Activated naive CD8-positive, alpha-beta T cell treated with anti-CD3 and anti-CD28 coated beads, Interleukin-2, amount 50 U/mL, for 24 hours (primary cell): ENCODE measurements at regions not wholly inside any gene's neighbourhood (a gene's known extent, or its start where the extent isn't known, plus 50 kb on each side); places are given as distances from the start of the nearest gene placed in this dataset.

Experiments
- ATAC-seq: fragments of 150-1000 bp; cut with Tn5 transposase; one replicate; pipeline ENCODE4 v1.10.0; 2021
- DNase-seq: peaks from one replicate; pipeline ENCODE4 v3.0.0; 2021
- H3K27ac Mint-ChIP-seq: one replicate; pipeline ENCODE4 v1.8.0; 2021; ENCODE audit warnings: mild to moderate bottlenecking, mixed read lengths
- H3K27me3 Mint-ChIP-seq: one replicate; pipeline ENCODE4 v1.8.0; 2021; ENCODE audit warnings: mixed read lengths
- H3K36me3 Mint-ChIP-seq: one replicate; pipeline ENCODE4 v1.8.0; 2021; ENCODE audit warnings: low read depth, mixed read lengths
- H3K4me1 Mint-ChIP-seq: one replicate; pipeline ENCODE4 v1.8.0; 2021; ENCODE audit warnings: mixed read lengths
- H3K4me3 Mint-ChIP-seq: one replicate; pipeline ENCODE4 v1.8.0; 2021; ENCODE audit warnings: mild to moderate bottlenecking, moderate library complexity, mixed read lengths
- H3K9me3 Mint-ChIP-seq: one replicate; pipeline ENCODE4 v1.8.0; 2021; ENCODE audit warnings: mixed read lengths

DNA sequence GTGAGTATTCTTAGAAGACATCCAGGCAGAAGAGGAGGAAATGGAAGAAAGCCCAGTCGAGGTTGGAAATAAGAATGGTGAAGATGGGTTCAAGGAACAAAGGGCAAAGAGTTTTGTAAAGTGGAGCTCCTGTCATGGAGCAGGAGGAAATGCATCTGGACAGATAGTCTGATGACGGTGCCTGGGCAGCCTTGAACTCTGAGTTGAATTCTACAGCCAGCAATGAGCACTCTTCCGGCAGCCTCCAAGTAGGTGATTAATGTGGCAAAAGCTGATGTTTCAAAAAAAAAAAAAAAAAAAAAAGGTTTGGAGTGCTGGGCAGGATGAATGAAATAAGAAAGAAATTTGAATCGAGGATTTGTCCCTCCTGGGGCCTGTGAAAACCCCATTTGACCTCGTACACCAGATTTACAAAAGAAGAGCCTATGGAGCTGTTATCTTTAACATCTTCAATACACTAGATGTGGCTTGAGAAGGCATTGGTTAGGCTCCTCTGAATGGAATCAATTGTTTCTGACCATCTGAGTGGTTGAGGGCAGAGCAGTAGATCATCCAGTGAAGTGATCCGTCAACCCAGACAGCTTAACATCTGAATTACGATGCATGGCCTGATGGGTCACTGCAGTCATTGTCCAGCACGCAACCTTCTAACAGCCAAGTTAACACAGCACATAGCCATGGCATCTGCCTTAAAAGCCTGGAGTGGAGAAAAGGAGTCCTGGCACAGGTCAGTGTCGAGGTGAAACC is 449.7 kb downstream of the TXNL1 start:
- ATAC-seq (no peak), DNase-seq (no peak)
- Mint-ChIP-seq H3K27me3 (no peaks in the 10 kb centered on the region), H3K4me1 (no peaks in the 10 kb centered on the region), H3K9me3 (peaks cover 9% of the 10 kb centered on the region), H3K27ac (no peak overlapping the region), H3K36me3 (no peaks in the 10 kb centered on the region), H3K4me3 (no peak overlapping the region)

DNA sequence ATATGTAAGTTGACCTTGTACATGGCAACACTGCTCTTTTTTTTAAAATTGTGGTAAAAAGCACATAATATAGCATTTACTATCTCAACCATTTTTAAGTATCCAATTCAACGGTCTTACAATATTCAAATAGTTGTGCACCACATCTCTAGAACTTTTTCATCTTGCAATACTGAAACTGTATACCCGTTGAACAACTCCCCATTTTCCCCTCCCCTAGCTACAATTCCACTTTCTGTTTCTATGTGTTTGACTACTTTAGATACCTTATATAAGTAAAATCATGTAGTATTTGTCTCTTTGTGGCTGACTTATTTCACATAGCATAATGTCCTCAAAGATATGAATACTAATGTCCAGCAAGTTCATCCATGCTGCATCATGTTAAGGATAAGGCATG is 452.1 kb downstream of the TXNL1 start:
- H3K9me3 Mint-ChIP-seq, result peaks cover 9% of the 10 kb centered on the region
- DNase-seq (no peak), ATAC-seq (no peak)
- no peaks in the 10 kb centered on the region for H3K36me3 Mint-ChIP-seq
- H3K27ac Mint-ChIP-seq, result no peak overlapping the region
- H3K4me1 Mint-ChIP-seq, result no peaks in the 10 kb centered on the region
- H3K27me3 Mint-ChIP-seq, result no peaks in the 10 kb centered on the region
- no peak overlapping the region for H3K4me3 Mint-ChIP-seq

DNA sequence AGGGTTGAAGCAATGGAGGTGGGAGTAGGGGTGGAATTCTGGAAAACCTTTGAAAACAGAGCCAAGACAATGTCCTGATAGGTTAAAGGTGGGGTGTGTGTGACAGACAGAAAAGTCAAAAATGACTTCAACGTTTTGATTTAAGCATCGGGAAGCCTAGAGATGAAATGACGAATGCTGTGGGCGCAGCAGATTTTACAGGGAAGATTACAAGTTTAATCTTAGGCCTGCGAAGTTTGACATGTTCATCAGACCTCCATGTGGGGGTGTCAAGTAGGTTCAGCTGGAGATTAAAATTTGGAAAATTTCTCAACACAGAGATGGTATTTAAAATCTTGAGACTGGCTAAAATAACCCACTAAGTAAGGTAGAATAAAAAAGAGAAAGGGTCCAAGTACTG is 453.3 kb downstream of the TXNL1 start:
- Mint-ChIP-seq H3K4me1 (no peaks in the 10 kb centered on the region), H3K9me3 (peaks cover 9% of the 10 kb centered on the region), H3K27me3 (no peaks in the 10 kb centered on the region), H3K4me3 (no peak overlapping the region), H3K27ac (no peak overlapping the region), H3K36me3 (no peaks in the 10 kb centered on the region)
- no peak for ATAC-seq
- no peak for DNase-seq

DNA sequence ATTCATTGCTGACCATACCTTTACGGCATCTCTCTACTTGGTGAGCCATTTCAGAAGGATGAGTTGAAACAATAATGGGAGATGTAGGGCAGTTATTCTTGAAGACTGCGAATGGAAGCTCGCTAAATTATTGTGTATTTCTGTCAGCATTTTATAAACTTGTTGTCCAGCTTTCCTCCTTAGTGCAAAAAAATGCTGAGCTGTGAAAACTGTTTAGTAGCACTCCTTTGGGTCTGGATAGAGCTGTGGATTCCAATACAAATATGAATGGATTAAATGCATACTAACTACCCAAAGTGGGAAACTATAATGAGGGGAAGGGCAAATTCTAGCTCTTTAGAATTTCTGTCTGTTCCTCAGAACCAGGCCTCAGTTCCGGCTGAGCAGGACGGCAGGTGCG is 461.6 kb downstream of the TXNL1 start:
- no peaks in the 10 kb centered on the region for H3K9me3 Mint-ChIP-seq
- H3K36me3 Mint-ChIP-seq, result no peaks in the 10 kb centered on the region

DNA sequence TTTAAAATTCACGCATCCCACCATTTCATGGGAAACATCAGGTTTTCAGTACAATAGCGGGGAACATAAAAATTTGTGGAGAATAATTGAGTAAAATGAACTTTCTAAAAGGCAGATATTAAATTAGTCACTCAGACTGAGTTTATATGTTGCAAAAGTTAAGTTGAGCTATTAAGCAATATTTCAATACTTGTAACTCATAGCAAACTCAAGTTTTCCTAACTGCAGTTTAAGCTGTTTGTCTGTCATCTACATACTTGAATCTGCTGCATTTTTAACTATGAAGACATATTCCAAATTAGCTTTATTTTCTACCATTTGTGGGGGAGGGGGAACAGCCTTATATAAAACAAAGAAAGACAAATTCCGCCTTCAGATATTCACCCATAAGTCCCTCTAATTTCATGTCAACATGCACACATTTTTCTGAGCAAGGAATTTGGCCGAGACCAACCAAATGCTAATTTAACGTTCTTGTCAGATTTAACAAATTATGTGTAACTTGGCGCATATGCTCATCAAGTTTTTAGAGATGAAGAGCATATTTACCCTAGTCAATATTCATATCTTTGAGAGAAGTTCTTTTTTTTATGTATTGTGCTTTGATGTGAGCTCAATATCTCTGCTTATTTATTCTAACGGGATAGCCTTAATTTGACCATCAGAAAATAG is 462.9 kb downstream of the TXNL1 start:
- Mint-ChIP-seq H3K4me3 (no peak overlapping the region), H3K36me3 (no peaks in the 10 kb centered on the region), H3K9me3 (no peaks in the 10 kb centered on the region), H3K4me1 (no peaks in the 10 kb centered on the region), H3K27me3 (no peaks in the 10 kb centered on the region), H3K27ac (no peak overlapping the region)
- ATAC-seq (no peak), DNase-seq (no peak)

More for the DNA sequence above, 461.6 kb downstream of the TXNL1 start:
- no peak for DNase-seq
- Mint-ChIP-seq H3K4me3 (no peak overlapping the region), H3K27me3 (no peaks in the 10 kb centered on the region), H3K27ac (no peak overlapping the region), H3K4me1 (no peaks in the 10 kb centered on the region)
- ATAC-seq, result no peak

DNA sequence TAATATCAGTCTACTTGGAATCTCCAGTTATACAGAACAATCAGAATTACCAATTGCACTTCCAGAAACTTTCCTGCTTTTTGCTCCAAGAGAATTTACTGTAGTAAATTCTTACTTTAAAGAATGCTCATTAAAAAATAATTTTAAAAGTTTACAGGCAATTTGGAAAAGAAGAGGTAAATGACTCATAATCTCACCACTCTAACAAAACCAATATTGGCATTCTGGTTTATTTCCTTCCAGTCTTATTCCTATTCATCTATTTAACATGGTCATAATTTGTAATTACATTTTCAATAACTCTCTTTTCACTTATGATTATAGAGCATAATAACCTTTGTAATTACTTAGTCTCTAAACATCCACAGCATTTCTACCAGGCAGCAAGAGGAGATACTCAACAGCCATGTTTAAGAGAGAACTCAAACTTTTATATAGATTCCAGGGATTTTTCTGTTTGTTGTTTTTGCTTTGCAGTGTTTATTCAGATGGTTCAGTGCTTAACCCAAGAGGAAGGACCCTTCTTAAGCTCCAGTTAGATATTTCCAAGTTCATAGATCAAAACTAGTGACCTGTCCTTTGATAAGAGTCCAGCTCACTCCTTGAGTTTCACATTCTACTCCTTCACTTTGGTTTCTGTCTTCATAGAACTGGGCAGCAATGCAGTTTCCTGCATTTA is 464.7 kb downstream of the TXNL1 start:
- Mint-ChIP-seq H3K4me3 (no peak overlapping the region), H3K4me1 (no peaks in the 10 kb centered on the region), H3K27ac (no peak overlapping the region), H3K36me3 (no peaks in the 10 kb centered on the region), H3K27me3 (no peaks in the 10 kb centered on the region), H3K9me3 (peaks cover 5% of the 10 kb centered on the region)
- DNase-seq (no peak), ATAC-seq (no peak)

DNA sequence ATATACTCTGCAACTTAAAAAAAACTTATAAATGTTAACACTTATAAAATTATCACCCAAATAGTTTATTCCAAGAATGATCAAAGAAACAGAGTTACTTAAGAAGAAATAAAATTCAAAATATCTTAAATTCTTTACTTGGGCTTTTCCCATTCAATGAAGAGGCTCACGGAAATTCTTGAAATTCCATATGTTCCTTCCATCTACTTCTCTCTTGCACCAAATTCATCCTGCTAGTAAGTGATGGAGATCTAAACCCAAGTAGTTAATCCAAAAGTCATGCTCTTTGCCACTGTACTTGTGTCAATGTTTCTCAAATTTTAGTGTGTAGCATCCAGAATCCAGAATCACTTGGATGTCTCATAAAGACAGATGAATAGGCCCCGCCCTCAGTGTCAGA is 465.9 kb downstream of the TXNL1 start:
- Mint-ChIP-seq H3K4me1 (no peaks in the 10 kb centered on the region), H3K9me3 (peaks cover 5% of the 10 kb centered on the region), H3K36me3 (no peaks in the 10 kb centered on the region), H3K27me3 (no peaks in the 10 kb centered on the region), H3K4me3 (no peak overlapping the region), H3K27ac (no peak overlapping the region)
- no peak for ATAC-seq
- DNase-seq, result no peak

DNA sequence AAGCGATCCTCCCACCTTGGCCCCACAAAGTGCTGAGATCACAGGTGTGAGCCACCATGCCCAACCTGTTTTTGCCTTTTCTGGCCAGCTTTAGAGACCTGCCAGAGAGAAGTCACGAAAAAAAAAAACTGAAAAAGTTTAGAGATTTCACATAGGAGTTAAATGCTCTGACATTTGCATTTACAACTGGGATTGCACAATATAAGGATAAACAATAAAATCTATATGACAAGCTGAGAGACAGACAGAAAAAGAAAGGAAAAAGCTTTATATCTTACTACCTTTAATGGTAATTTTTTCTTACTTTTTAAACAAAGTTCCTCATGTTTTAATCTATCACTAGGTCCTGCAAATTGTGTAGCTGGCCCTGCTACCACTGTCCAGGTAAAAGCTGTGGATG is 466.5 kb downstream of the TXNL1 start:
- Mint-ChIP-seq H3K9me3 (peaks cover 5% of the 10 kb centered on the region), H3K36me3 (no peaks in the 10 kb centered on the region), H3K4me1 (no peaks in the 10 kb centered on the region), H3K27ac (no peak overlapping the region), H3K27me3 (no peaks in the 10 kb centered on the region), H3K4me3 (no peak overlapping the region)
- ATAC-seq (no peak), DNase-seq (no peak)

DNA sequence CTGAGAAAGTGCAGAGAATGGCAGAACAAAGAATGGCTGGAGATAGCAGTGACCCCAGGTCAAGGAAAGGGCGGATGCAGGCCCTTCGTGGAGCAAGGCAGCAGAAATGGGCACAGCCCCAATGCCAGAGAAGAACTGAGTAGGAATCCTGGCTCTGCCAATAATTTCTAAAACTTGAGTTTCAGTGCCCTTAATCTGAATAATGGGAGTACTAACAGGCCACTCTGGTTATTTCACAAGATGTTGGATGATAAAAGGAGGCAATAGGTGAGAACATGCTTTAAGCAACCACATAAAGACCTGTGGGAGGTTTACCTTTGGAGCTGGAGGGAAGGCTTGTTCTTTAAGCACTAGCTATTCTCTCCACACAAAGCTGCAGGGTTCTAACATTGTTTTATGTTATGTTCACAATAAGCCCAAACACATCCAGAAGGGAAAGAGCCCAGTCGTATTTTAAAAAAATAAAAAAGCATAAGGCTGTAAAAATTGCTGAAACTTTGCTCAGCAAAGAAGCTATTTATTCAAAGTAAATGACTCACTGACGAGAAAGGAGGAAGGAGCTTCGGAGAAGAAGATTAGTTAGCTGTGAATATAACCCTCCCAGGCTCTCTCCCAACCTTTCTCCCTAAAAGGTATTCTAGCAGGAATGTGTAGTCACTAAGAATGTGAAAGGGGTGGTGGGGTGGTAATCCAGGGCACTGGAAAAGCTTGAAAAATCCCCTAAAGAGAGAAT is 470.2 kb downstream of the TXNL1 start:
- DNase-seq, result no peak
- ATAC-seq, result no peak
- no peaks in the 10 kb centered on the region for H3K4me1 Mint-ChIP-seq
- no peaks in the 10 kb centered on the region for H3K36me3 Mint-ChIP-seq
- no peak overlapping the region for H3K4me3 Mint-ChIP-seq
- H3K27me3 Mint-ChIP-seq, result no peaks in the 10 kb centered on the region
- H3K27ac Mint-ChIP-seq, result no peak overlapping the region
- H3K9me3 Mint-ChIP-seq, result peaks cover 5% of the 10 kb centered on the region

DNA sequence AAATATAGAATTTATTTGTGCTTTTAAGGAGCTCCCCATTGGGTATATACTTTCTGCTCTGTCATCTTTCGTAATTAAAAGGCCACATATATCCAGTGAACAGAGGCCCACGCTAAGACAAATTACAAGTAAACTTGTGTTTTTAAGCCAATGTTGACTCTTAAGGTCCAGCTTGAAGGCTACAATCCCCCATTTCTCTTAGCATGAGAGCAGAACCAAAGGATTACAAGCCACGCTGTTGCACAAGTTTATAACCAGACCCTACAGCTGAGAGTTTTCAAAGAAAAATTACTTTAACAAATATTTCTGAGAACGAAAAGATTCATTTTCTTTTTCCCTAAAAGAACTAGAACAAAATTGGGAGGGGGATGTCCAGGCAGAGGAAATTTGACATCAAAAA is 471.0 kb downstream of the TXNL1 start:
- H3K9me3 Mint-ChIP-seq, result peaks cover 5% of the 10 kb centered on the region
- H3K36me3 Mint-ChIP-seq, result no peaks in the 10 kb centered on the region
- no peaks in the 10 kb centered on the region for H3K27me3 Mint-ChIP-seq
- H3K27ac Mint-ChIP-seq, result no peak overlapping the region
- ATAC-seq (no peak), DNase-seq (no peak)
- H3K4me1 Mint-ChIP-seq, result no peaks in the 10 kb centered on the region
- H3K4me3 Mint-ChIP-seq, result no peak overlapping the region

DNA sequence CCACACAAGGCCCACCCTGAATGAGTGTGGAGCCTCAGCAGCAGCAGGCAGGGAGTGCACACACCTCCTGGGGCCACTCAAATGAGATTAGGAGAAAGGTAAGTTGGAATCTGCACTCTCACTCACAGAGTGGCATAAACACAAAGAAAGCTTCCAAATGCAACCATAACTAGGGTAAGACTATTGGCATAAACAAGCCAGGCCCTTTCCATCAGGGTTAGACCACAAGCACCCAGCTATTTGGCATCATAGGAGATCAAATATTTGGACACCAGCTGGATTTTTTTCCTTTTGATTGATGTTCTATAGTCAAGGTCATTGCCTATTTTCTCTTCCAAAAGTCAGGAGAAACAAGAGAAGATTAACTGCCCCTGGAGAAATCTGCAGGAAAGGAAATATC is 471.5 kb downstream of the TXNL1 start:
- Mint-ChIP-seq H3K4me3 (no peak overlapping the region), H3K9me3 (peaks cover 5% of the 10 kb centered on the region), H3K36me3 (no peaks in the 10 kb centered on the region), H3K27ac (no peak overlapping the region), H3K27me3 (no peaks in the 10 kb centered on the region), H3K4me1 (no peaks in the 10 kb centered on the region)
- no peak for ATAC-seq
- no peak for DNase-seq

DNA sequence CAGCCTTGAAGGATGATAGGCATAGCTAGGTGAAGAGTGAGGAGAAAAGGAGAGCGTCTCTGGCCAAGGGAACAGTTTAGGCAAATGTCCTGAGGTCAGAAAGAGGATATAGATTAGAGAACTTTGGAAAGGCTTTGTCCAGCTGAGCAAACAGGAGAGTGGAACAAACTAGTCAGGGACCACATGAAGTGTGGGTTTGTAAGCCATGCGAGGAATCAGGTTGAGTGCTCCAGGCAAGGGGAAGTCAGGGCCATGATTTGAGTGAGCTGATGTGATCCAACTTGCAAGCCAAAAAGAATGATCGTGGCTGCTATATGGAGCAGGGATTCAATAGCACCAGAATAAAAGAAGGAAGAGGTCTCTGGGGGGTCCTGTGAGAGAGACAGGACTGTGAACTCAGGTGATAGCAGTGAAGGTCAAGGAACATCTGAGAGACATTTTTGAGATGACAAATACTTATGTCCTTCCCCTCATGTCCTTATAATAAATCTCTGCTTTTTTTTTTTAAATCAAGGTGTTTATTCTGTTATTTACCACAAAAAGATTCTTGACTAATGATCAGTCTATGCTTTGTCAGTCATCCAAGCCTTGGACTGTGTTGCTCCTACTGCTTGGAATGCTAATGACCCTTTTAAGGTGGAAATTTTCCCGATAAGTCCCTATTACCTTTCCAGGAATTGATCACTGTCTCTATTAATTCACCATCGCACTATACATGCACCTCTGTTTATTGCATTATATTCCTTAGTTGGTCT is 472.6 kb downstream of the TXNL1 start:
- Mint-ChIP-seq H3K36me3 (no peaks in the 10 kb centered on the region), H3K4me1 (no peaks in the 10 kb centered on the region), H3K9me3 (peaks cover 5% of the 10 kb centered on the region), H3K4me3 (no peak overlapping the region), H3K27me3 (no peaks in the 10 kb centered on the region), H3K27ac (no peak overlapping the region)
- no peak for DNase-seq
- no peak for ATAC-seq

DNA sequence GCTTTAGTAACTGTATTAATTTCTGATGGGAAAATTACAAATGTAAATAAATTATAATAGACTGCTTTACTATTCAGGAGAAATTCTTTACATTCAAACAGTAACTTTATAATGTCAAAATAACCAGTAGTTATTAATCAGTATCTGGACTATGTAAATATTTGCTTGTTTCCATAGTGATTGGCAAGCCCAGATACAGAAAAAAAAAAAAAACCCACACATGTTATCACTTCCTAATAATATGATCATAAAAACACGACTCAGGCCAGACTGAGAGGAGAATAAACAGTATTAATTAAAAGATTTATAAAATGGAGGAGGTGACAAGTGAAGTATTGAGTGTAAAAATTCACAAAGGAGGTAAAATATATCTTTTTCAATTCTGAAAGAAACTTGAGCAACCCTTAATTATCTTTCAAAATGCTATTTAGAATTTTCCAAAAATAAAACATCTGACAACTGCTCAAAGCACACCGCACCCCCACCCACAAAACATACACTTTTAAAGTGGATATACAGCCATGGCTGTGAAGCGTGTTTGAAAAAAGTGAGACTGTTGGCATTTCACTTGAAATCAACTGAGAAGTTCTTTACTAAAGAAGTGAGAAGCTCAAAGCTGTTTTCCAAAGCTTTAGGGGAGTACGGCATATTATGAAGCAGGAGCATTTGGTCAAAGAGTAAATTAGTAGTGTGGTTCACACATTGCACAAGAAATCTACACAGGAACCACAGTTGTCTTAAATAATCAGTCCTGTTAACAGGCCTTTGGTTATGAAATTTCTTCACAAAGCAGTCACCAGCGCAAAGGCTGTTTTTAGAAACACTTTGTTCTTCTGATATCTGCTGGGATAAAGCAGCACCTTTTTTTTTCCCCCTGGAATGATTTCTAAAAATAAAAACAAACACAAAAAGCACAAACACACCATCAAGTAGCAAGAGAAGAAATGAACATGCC is 475.8 kb downstream of the TXNL1 start:
- Mint-ChIP-seq H3K27ac (no peak overlapping the region), H3K4me1 (no peaks in the 10 kb centered on the region), H3K9me3 (no peaks in the 10 kb centered on the region), H3K4me3 (no peak overlapping the region), H3K36me3 (no peaks in the 10 kb centered on the region), H3K27me3 (no peaks in the 10 kb centered on the region)
- ATAC-seq, result no peak
- no peak for DNase-seq
